Epithelial cell of esophagus (primary cell): ENCODE measurements at regions not wholly inside any gene's neighbourhood (a gene's known extent, or its start where the extent isn't known, plus 50 kb on each side); places are given as distances from the start of the nearest gene placed in this dataset.

ENCODE experiments used
- DNase-seq: peaks from one replicate; pipeline ENCODE4 v3.0.0; 2010; ENCODE audit warnings: low read depth
- H3K4me3 ChIP-seq: 2 replicates; pipeline ENCODE4 v1.5.1; 2011; ENCODE audit warnings: mild to moderate bottlenecking, low read length, control low read depth
- CTCF ChIP-seq: IDR thresholded peaks from 2 replicates; pipeline ENCODE4 v1.5.1; 2011; ENCODE audit warnings: low read depth, mild to moderate bottlenecking, low read length, control low read depth, inconsistent platforms; ENCODE audit not compliant: insufficient read depth; ENCODE audit errors: missing control alignments

GRCh38 chr15:93221759-93222158 lies 132.7 kb upstream of the RGMA start:
- no peak for DNase-seq
- no peak for TF ChIP-seq CTCF
- H3K4me3 ChIP-seq: no peak overlapping the region

GRCh38 chr15:93219859-93220420 lies 130.9 kb upstream of the RGMA start:
- no peak for DNase-seq
- H3K4me3 ChIP-seq: no peak overlapping the region
- TF ChIP-seq CTCF: no peak

GRCh38 chr15:93217343-93217742 lies 128.3 kb upstream of the RGMA start:
- H3K4me3 ChIP-seq: no peak overlapping the region
- no peak for TF ChIP-seq CTCF

GRCh38 chr15:93214106-93214505 lies 125.1 kb upstream of the RGMA start:
- TF ChIP-seq CTCF: no peak
- DNase-seq: no peak
- no peak overlapping the region for H3K4me3 ChIP-seq

More at GRCh38 chr15:93217343-93217742, 128.3 kb upstream of the RGMA start:
- no peak for DNase-seq

GRCh38 chr15:93213281-93213680 lies 124.3 kb upstream of the RGMA start:
- DNase-seq: no peak

GRCh38 chr15:93212578-93212977 lies 123.6 kb upstream of the RGMA start:
- no peak for DNase-seq
- no peak for TF ChIP-seq CTCF
- H3K4me3 ChIP-seq: no peak overlapping the region

More at GRCh38 chr15:93213281-93213680, 124.3 kb upstream of the RGMA start:
- H3K4me3 ChIP-seq: no peak overlapping the region
- no peak for TF ChIP-seq CTCF

- DNase-seq: peak; percentile 33
- no peak for TF ChIP-seq CTCF
- H3K4me3 ChIP-seq: no peak overlapping the region
These were observed 122.0 kb upstream of the RGMA start for GRCh38 chr15:93210995-93211394.
